ENCODE measurements at regions not wholly inside any gene's neighbourhood (a gene's known extent, or its start where the extent isn't known, plus 50 kb on each side); places are given as distances from the start of the nearest gene placed in this dataset.

DNA sequence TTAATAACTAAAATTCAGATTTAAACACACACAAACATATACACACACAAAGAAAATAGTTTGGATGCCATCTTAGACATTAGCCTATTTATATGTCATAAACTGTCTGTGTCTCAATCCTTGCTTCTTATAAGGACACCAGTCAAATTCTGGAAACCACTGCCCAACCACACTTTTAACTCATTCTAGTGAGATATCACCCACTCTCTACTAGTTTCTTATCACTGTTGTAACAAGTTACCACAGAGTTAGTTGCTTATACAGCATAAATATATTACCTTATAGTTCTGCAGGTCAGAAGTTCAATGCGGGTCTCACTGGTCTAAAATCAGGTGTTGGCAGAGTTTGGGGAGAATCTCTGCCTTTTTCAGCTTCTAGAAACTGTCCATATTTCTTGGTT is 239.1 kb downstream of the MTX2 start:
- DNase-seq: no peak

- DNase-seq: no peak
Measured at GRCh38 chr2:176508984-176509740, 239.9 kb downstream of the MTX2 start.

DNA sequence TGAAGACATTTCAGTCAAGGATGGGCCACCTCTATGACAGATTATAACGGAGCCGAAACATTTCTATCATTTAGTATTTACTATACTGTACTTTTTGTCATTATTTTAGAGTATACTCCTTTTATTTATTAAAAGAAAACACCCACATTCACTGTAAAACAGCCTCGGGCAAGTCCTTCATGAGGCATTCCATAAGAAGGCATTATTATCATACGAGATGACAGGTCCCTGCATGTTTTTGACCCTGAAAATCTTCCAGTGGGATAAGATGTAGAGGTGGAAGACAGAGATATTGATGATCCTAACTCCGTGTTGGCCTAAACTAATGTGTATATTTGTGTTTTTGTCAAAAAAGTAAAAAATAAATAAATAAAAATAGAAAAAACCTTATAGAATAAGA is 245.0 kb downstream of the MTX2 start:
- no peak for DNase-seq

GRCh38 chr2:176514805-176515500 is 245.7 kb downstream of the MTX2 start:
- DNase-seq: peak; percentile 14 to 29

DNA sequence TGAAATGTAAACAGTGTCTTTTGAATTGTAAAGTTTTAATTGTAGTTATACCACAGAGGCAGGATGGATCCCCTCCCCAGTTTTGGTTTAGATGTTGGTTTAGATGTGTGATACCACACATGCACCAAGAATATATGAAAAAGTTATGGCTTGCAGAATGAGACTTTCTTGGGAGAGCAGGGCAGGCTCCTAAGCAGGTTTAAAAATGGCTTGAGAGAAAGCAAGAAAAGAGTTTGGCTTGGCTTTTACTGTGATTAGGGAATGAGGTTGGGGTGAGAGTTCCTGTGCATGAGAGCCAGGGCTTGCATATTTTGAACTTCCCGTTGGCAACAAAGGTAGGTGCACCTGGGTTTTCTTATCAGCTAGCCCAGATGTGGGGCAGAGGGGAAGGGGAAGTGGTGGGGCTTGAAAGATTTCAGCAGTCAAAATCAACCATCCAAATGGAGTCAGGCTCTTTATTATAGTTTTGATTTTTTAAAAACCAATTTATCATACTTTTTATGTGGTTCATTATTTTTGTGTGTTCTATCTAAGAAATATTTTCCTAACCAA is 246.9 kb downstream of the MTX2 start:
- DNase-seq: no peak

DNA sequence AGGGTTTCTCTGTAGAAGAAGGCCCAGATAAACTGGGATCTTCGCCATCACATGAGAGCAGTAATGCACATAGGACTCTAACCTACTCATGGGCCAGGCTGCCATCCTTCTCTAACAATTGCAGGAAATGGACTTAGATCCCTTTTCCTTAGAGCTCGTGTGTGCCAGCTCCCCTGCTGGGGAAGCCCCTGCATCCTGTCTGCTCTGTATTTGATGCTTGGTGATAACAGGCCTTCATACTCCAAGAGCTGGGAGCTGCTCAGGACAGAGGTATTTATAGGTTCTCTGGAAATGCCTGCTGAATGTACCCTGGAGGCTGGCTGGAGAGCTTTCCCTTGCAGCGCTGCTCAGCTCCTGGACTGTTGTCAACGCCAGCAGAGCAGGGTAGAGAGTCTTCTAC is 249.6 kb downstream of the MTX2 start:
- DNase-seq: no peak

DNA sequence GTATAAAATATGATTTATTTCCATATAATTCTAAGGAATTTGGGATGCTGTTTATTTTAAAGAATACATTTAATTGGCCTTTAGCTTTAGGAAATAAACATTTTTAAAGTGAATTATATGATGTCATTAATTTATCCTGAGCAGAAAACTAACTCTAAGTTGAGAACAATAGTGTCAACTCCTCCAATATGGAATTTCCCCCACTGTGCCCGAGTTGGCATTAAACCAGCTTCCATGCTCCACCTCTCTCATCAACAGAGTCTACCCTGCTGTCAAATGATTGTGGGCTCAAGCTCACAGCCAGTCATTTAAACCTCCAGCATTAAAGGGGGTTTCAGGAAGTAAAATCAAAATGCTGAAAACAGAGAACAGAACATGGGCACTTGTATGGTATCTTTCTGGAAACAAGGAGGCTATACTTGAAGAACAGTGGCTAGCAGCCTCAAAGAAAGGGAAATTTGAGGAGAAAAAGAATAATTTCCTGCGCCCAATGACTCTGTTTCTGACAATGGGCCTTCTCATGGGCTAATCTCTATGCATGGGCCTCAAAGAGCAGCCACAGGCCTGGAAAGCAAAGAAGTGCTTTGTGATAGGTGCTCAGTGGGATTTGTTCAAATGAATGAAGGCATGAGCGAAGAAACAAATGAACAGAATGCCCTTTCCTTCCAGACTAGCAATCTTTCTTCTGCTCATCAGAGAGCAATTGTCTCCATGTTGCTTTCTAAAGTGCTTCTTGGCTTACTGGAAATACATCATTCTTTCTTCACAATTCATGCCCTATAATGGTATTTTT is 252.8 kb downstream of the MTX2 start:
- no peak for DNase-seq

- no peak for DNase-seq
Measured at GRCh38 chr2:176525086-176525485, 255.8 kb downstream of the MTX2 start.

GRCh38 chr2:176526995-176527901 is 258.0 kb downstream of the MTX2 start:
- no peak for DNase-seq

- no peak for DNase-seq
Measured at GRCh38 chr2:176531608-176532007, 262.4 kb downstream of the MTX2 start.

GRCh38 chr2:176533505-176534193 is 264.4 kb downstream of the MTX2 start:
- no peak for DNase-seq

DNA sequence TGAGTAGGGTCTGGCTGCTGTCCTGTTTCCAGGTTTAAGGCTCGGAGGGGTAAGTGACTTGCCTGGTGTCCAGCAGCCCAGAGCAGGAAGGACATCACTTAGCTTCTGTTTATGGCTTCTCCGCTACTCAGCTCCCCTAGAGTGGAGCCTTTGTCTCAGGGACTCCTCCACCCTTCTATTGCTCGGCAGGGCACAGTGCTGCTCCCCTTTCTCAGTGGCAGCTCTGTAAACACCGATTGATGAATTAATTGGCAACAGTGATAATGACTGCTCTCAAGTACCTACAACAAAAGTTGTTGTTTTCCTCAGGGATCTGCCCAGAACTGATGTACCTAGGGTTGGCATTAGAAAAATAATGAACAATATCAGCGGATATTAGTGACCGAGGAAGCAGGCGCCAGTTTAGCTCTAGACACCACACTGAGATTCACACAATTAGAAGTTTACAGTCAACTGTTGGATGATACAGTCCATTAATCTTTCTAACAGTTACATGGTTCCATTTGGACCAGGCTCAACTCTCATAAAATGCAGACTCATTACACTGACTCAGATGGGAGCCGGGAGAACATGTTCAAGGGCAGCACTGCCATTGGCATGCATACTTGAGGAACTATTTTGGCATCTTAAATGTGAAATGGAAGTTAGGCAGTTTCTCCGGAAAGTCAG is 265.7 kb downstream of the MTX2 start:
- DNase-seq: no peak

- no peak for DNase-seq
Measured at GRCh38 chr2:176535467-176536113, 266.3 kb downstream of the MTX2 start.

DNA sequence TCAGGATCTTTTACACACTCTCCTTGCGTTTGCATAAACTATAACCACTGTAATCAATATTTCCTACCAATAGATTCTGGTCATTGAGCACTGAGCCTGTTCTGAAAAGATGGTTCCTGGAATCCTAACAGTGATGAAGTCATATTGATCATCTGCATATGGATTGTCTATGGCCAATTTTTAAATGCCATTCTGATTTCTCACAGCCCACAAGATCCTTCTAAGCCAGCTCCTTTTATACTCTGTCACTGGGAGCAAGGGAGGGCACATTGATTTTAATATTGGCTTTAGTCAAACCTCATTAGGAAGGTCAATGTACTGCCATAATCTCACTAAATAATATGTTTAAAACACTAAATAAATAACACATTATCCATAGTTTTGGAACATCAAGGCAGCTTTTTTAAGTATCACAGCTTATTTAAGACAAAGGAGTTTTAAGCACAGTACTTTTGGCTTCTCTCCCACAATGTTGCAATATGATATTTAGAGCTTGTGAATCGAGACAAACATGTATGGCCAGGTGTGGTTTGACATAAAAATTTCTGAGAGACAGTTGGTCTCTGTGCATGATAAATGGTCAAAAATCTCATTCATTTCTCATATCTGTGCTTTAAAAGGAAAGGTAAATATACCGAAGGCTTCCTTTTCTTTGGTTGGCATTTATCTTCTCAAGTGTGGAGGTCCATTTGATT is 267.3 kb downstream of the MTX2 start:
- DNase-seq: no peak

DNA sequence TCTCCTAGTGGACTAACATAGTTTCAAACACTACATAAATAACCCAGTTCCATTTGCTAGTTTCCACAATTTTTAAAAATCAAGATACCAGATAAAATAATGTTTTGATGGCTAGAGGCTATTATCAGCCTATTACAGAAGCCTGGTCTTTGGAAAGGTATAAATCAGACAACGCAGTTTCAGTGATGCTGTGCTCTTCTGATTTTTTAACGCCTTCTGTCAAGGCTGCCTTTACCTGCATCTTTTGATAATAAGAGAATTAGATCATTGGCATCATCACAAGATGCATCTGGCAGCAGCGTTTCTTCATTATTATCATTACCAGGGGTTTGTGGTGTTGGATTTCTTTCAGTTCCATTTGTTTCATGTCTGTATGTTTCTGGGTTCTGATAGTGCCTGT is 268.7 kb downstream of the MTX2 start:
- no peak for DNase-seq

GRCh38 chr2:176540995-176541394 is 271.8 kb downstream of the MTX2 start:
- DNase-seq: no peak

DNA sequence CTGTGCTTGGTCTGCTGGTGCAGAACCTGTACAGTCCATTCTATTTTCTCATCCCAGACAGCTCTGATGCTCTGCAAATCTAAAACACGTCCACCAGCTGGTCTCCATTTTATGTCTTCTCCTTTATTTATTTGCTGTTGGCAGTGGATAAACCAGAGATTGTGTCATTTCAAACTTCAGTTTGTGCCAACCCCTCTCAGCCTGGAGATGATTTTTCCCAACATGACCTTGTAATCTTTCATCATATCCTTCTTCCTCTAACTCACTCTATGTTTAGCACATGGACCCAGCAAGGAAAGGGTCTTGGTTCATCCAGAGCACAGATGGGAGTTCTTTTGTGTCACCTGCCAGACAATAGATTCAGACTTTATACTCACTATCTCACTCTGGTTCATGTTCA is 273.2 kb downstream of the MTX2 start:
- no peak for DNase-seq

- DNase-seq: no peak
Measured at GRCh38 chr2:176544557-176544956, 275.3 kb downstream of the MTX2 start.

- DNase-seq: no peak
Measured at GRCh38 chr2:176544991-176545956, 276.0 kb downstream of the MTX2 start.
